MM.1S (cell line): ENCODE measurements at regions not wholly inside any gene's neighbourhood (a gene's known extent, or its start where the extent isn't known, plus 50 kb on each side); places are given as distances from the start of the nearest gene placed in this dataset.

ENCODE experiments used
- DNase-seq: peaks from one replicate; pipeline ENCODE4 v3.0.0-alpha.2; 2015
- H2AFZ ChIP-seq: fragments of 300-600 bp; sonication (generic); 2 replicates; pipeline ENCODE4 v1.6.0; 2016; ENCODE audit warnings: antibody characterized with exemption, low read length
- H3F3A ChIP-seq: fragments of 300-600 bp; sonication (generic); 2 replicates; pipeline ENCODE4 v1.6.1; 2016; ENCODE audit warnings: mild to moderate bottlenecking, antibody characterized with exemption, low read length, moderate library complexity, mixed read lengths; ENCODE audit not compliant: insufficient read depth
- H3K27ac ChIP-seq: fragments of 300-600 bp; sonication (generic); 2 replicates; pipeline ENCODE4 v1.5.1; 2016; ENCODE audit warnings: mild to moderate bottlenecking, low read length
- H3K27me3 ChIP-seq: fragments of 300-600 bp; sonication (generic); replicated peaks from 2 replicates; pipeline ENCODE4 v1.6.0; 2016; ENCODE audit warnings: low read length; ENCODE audit not compliant: insufficient read depth
- H3K36me3 ChIP-seq: fragments of 300-600 bp; sonication (generic); replicated peaks from 2 replicates; pipeline ENCODE4 v1.6.1; 2016; ENCODE audit warnings: mild to moderate bottlenecking, low read length, mixed read lengths; ENCODE audit not compliant: insufficient read depth
- H3K4me1 ChIP-seq: fragments of 300-600 bp; sonication (generic); 2 replicates; pipeline ENCODE4 v1.6.1; 2016; ENCODE audit warnings: low read length, mixed read lengths
- H3K4me2 ChIP-seq: fragments of 300-600 bp; sonication (generic); 2 replicates; pipeline ENCODE4 v1.6.0; 2016; ENCODE audit warnings: low read depth, low read length
- H3K4me3 ChIP-seq: fragments of 300-600 bp; sonication (generic); 2 replicates; pipeline ENCODE4 v1.5.1; 2016; ENCODE audit warnings: low read length, mixed read lengths
- H3K79me2 ChIP-seq: fragments of 300-600 bp; sonication (generic); 2 replicates; pipeline ENCODE4 v1.6.1; 2016; ENCODE audit warnings: mixed run types, low read length, mixed read lengths
- H3K9ac ChIP-seq: fragments of 300-600 bp; sonication (generic); 2 replicates; pipeline ENCODE4 v1.6.1; 2016; ENCODE audit warnings: low read length, mixed read lengths
- H3K9me2 ChIP-seq: fragments of 300-600 bp; sonication (generic); replicated peaks from 2 replicates; pipeline ENCODE4 v1.6.1; 2016; ENCODE audit warnings: mild to moderate bottlenecking, low read length, mixed read lengths; ENCODE audit not compliant: insufficient read depth
- H3K9me3 ChIP-seq: fragments of 300-600 bp; sonication (generic); replicated peaks from 2 replicates; pipeline ENCODE4 v1.6.1; 2016; ENCODE audit warnings: mild to moderate bottlenecking, low read length, mixed read lengths; ENCODE audit not compliant: insufficient read depth
- H4K20me1 ChIP-seq: fragments of 300-600 bp; sonication (generic); 2 replicates; pipeline ENCODE4 v1.6.1; 2016; ENCODE audit warnings: mild to moderate bottlenecking, low read length, moderate library complexity, mixed read lengths; ENCODE audit not compliant: insufficient read depth
- CTCF ChIP-seq: fragments of 300-600 bp; sonication (generic); IDR thresholded peaks from 2 replicates; pipeline ENCODE4 v1.5.1; 2016; ENCODE audit warnings: antibody characterized with exemption, low read length, mixed read lengths
- EZH2 ChIP-seq: fragments of 300-600 bp; sonication (generic); optimal IDR thresholded peaks from 2 replicates; pipeline ENCODE3; 2017; ENCODE audit warnings: low read depth, mild to moderate bottlenecking, antibody characterized with exemption, low read length, mixed read lengths
- EZH2phosphoT487 ChIP-seq: fragments of 300-600 bp; sonication (generic); IDR thresholded peaks from 2 replicates; pipeline ENCODE4 v1.6.1; 2018; ENCODE audit warnings: antibody characterized with exemption, low read length

- Histone ChIP-seq H3K27ac (no peak overlapping the region), H3K9ac (no peak overlapping the region), H3K4me2 (peak overlapping the region; percentile 46), H4K20me1 (no peaks in the 10 kb centered on the region), H3K4me1 (peaks cover 23% of the 10 kb centered on the region), H3K9me3 (no peaks in the 10 kb centered on the region), H3K4me3 (no peak overlapping the region), H2AFZ (peak overlapping the region; percentile 25; the same call in 1 of the 2 replicates), H3F3A (peaks cover 6% of the 10 kb centered on the region), H3K79me2 (no peaks in the 10 kb centered on the region), H3K9me2 (no peaks in the 10 kb centered on the region), H3K36me3 (no peaks in the 10 kb centered on the region), H3K27me3 (no peaks in the 10 kb centered on the region)
- TF ChIP-seq EZH2phosphoT487 (no peak), EZH2 (no peak), CTCF (no peak)
- DNase-seq, result peak; percentile 47
Measured at GRCh38 chr6:135117413-135117968, 62.9 kb upstream of the HBS1L start.

GRCh38 chr6:135116571-135116970 lies 61.9 kb upstream of the HBS1L start:
- no peaks in the 10 kb centered on the region for H4K20me1 ChIP-seq
- H3K27me3 ChIP-seq, result no peaks in the 10 kb centered on the region
- H3K36me3 ChIP-seq, result no peaks in the 10 kb centered on the region
- H3K27ac ChIP-seq, result no peak overlapping the region
- no peaks in the 10 kb centered on the region for H3K79me2 ChIP-seq
- H3K4me1 ChIP-seq, result peaks cover 23% of the 10 kb centered on the region
- H3K4me2 ChIP-seq, result peak overlapping the region; percentile 46; the same call in 1 of the 2 replicates
- no peaks in the 10 kb centered on the region for H3K9me2 ChIP-seq
- no peak overlapping the region for H3K9ac ChIP-seq
- peaks cover 6% of the 10 kb centered on the region for H3F3A ChIP-seq
- TF ChIP-seq EZH2phosphoT487 (no peak), EZH2 (no peak), CTCF (no peak)
- DNase-seq, result no peak
- H3K9me3 ChIP-seq, result no peaks in the 10 kb centered on the region
- no peak overlapping the region for H3K4me3 ChIP-seq
- no peak overlapping the region for H2AFZ ChIP-seq

GRCh38 chr6:135115834-135116233 lies 61.2 kb upstream of the HBS1L start:
- Histone ChIP-seq H3K36me3 (no peaks in the 10 kb centered on the region), H2AFZ (no peak overlapping the region), H3K4me2 (no peak overlapping the region), H3K9ac (no peak overlapping the region), H3K9me2 (no peaks in the 10 kb centered on the region), H3F3A (peaks cover 6% of the 10 kb centered on the region), H4K20me1 (no peaks in the 10 kb centered on the region), H3K27ac (no peak overlapping the region), H3K79me2 (no peaks in the 10 kb centered on the region), H3K27me3 (no peaks in the 10 kb centered on the region), H3K4me1 (peaks cover 23% of the 10 kb centered on the region), H3K9me3 (no peaks in the 10 kb centered on the region), H3K4me3 (no peak overlapping the region)
- TF ChIP-seq EZH2, result no peak
- TF ChIP-seq EZH2phosphoT487, result no peak
- no peak for TF ChIP-seq CTCF
- DNase-seq, result no peak
